ENCODE measurements at regions not wholly inside any gene's neighbourhood (a gene's known extent, or its start where the extent isn't known, plus 50 kb on each side); places are given as distances from the start of the nearest gene placed in this dataset.

- TF ChIP-seq CTCF (conservative IDR thresholded peaks at IDR 0.05 in 1 of 2, IDR thresholded peaks at IDR 0.05 in 1 of 2; ENCODE audit: low read depth in 1 of 2, low read length in 2 of 2) = no peak
- no peak for TF ChIP-seq EZH2 (IDR thresholded peaks at IDR 0.05; ENCODE audit: low read length, missing control alignments)
Observed at GRCh38 chr4:104353481-104353880, 141.2 kb downstream of the CXXC4 start.
